Loucy (cell line): ENCODE measurements at regions not wholly inside any gene's neighbourhood (a gene's known extent, or its start where the extent isn't known, plus 50 kb on each side); places are given as distances from the start of the nearest gene placed in this dataset.

Experiments used
- H2AFZ ChIP-seq: fragments of 200-600 bp; sonication (generic); 2 replicates; pipeline ENCODE4 v1.6.0; 2016; ENCODE audit warnings: antibody characterized with exemption, mild to moderate bottlenecking, low read length, moderate library complexity
- H3F3A ChIP-seq: fragments of 200-600 bp; 2 replicates; pipeline ENCODE4 v1.6.0; 2016; ENCODE audit warnings: antibody characterized with exemption, low read depth, mild to moderate bottlenecking
- H3K27me3 ChIP-seq: fragments of 200-600 bp; sonication (generic); 2 replicates; pipeline ENCODE4 v1.6.1; 2014; ENCODE audit warnings: low read length, mild to moderate bottlenecking; ENCODE audit not compliant: insufficient read depth, poor library complexity, severe bottlenecking
- H3K36me3 ChIP-seq: fragments of 200-600 bp; sonication (generic); 2 replicates; pipeline ENCODE4 v1.6.1; 2016; ENCODE audit warnings: low read length; ENCODE audit not compliant: insufficient read depth
- H3K4me1 ChIP-seq: fragments of 200-600 bp; sonication (generic); 2 replicates; pipeline ENCODE4 v1.5.1; 2014; ENCODE audit warnings: low read length, mild to moderate bottlenecking; ENCODE audit not compliant: insufficient read depth, poor library complexity, severe bottlenecking
- H3K4me2 ChIP-seq: fragments of 200-600 bp; sonication (generic); 2 replicates; pipeline ENCODE4 v1.6.0; 2014; ENCODE audit warnings: antibody characterized with exemption, low read length, low read depth, mild to moderate bottlenecking; ENCODE audit not compliant: poor library complexity, severe bottlenecking
- H3K4me3 ChIP-seq: fragments of 200-600 bp; sonication (generic); 2 replicates; pipeline ENCODE4 v1.5.1; 2014; ENCODE audit warnings: low read length, mild to moderate bottlenecking, mixed read lengths; ENCODE audit not compliant: poor library complexity, severe bottlenecking
- H3K79me2 ChIP-seq: fragments of 200-600 bp; sonication (generic); 2 replicates; pipeline ENCODE4 v1.6.1; 2014; ENCODE audit warnings: low read length; ENCODE audit not compliant: insufficient read depth
- H3K9ac ChIP-seq: fragments of 200-600 bp; sonication (generic); 2 replicates; pipeline ENCODE4 v1.6.0; 2014; ENCODE audit warnings: mild to moderate bottlenecking, low read depth, low read length, moderate library complexity; ENCODE audit not compliant: poor library complexity, severe bottlenecking
- H3K9me2 ChIP-seq: fragments of 200-600 bp; sonication (generic); replicated peaks from 2 replicates; pipeline ENCODE4 v1.6.1; 2016; ENCODE audit warnings: low read depth, low read length, mixed read lengths
- H3K9me3 ChIP-seq: fragments of 200-600 bp; sonication (generic); 2 replicates; pipeline ENCODE4 v1.6.1; 2014; ENCODE audit warnings: mild to moderate bottlenecking, antibody characterized with exemption, low read length, low read depth; ENCODE audit not compliant: insufficient read depth
- H4K20me1 ChIP-seq: fragments of 200-600 bp; sonication (generic); 2 replicates; pipeline ENCODE4 v1.6.0; 2014; ENCODE audit warnings: antibody characterized with exemption, low read length, mild to moderate bottlenecking; ENCODE audit not compliant: insufficient read depth, poor library complexity, severe bottlenecking
- EZH2phosphoT487 ChIP-seq: fragments of 200-600 bp; IDR thresholded peaks from 2 replicates; pipeline ENCODE4 v1.6.1; 2018; ENCODE audit warnings: antibody characterized with exemption, mild to moderate bottlenecking, moderate library complexity, borderline replicate concordance
- TF ChIP-seq, protein P1 (sequence below): fragments of 200-600 bp; sonication (generic); conservative IDR thresholded peaks from 2 replicates; pipeline ENCODE4 v1.5.1; 2014; ENCODE audit warnings: mild to moderate bottlenecking, antibody characterized with exemption, low read length

DNA sequence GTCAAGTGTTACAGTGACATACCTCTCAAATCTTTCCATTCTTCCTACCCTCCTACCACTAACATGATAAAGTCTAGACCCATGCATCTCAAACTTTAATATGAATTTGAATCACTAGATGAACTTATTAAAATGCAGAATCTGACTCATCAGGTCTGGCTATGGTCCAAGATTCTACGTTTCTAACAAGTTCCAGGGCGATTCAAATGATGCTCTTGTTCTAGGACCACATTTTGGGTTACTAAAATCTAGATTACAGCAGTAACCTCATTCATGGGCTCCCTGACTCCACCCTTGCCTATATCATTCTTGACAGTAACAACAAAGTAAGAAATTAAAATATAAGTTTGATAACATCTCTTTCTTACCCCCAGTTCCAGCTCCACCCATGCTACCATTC, 124.8 kb upstream of the LSM8 start:
- Histone ChIP-seq H2AFZ (no peak overlapping the region), H3K9me2 (no peaks in the 10 kb centered on the region), H3K4me3 (no peak overlapping the region), H3K4me1 (peaks cover 11% of the 10 kb centered on the region), H3K36me3 (no peaks in the 10 kb centered on the region), H3K27me3 (no peaks in the 10 kb centered on the region), H3K79me2 (no peaks in the 10 kb centered on the region), H3F3A (no peaks in the 10 kb centered on the region), H3K9me3 (no peaks in the 10 kb centered on the region), H3K9ac (no peak overlapping the region), H3K4me2 (no peak overlapping the region), H4K20me1 (no peaks in the 10 kb centered on the region)
- TF ChIP-seq, protein P1, sequence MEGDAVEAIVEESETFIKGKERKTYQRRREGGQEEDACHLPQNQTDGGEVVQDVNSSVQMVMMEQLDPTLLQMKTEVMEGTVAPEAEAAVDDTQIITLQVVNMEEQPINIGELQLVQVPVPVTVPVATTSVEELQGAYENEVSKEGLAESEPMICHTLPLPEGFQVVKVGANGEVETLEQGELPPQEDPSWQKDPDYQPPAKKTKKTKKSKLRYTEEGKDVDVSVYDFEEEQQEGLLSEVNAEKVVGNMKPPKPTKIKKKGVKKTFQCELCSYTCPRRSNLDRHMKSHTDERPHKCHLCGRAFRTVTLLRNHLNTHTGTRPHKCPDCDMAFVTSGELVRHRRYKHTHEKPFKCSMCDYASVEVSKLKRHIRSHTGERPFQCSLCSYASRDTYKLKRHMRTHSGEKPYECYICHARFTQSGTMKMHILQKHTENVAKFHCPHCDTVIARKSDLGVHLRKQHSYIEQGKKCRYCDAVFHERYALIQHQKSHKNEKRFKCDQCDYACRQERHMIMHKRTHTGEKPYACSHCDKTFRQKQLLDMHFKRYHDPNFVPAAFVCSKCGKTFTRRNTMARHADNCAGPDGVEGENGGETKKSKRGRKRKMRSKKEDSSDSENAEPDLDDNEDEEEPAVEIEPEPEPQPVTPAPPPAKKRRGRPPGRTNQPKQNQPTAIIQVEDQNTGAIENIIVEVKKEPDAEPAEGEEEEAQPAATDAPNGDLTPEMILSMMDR, result no peak
- no peak for TF ChIP-seq EZH2phosphoT487

DNA sequence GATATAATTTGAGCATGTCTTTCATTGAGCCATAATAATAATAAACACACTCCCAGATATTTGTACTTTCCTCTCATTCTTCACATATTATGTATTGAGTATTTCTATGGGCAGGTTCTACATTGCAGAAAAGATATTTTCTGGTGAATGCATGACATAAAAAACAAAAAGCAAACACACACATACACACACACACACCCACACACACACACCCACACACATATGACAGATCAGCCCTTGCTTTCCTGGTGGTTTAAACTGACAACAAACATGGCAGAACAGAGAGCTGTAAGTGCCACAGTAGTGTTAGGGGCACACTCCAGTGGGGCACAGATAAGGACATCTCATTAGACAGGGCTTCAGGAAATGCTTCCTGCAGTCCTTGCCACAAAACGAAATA, 123.3 kb upstream of the LSM8 start:
- Histone ChIP-seq H3K4me1 (peaks cover 11% of the 10 kb centered on the region), H3K4me3 (no peak overlapping the region), H4K20me1 (no peaks in the 10 kb centered on the region), H3K9me2 (no peaks in the 10 kb centered on the region), H3K4me2 (peak overlapping the region; percentile 8), H3K27me3 (no peaks in the 10 kb centered on the region), H3K36me3 (no peaks in the 10 kb centered on the region), H3F3A (no peaks in the 10 kb centered on the region), H2AFZ (no peak overlapping the region), H3K79me2 (no peaks in the 10 kb centered on the region), H3K9me3 (no peaks in the 10 kb centered on the region), H3K9ac (no peak overlapping the region)
- TF ChIP-seq, protein P1, result no peak
- no peak for TF ChIP-seq EZH2phosphoT487

DNA sequence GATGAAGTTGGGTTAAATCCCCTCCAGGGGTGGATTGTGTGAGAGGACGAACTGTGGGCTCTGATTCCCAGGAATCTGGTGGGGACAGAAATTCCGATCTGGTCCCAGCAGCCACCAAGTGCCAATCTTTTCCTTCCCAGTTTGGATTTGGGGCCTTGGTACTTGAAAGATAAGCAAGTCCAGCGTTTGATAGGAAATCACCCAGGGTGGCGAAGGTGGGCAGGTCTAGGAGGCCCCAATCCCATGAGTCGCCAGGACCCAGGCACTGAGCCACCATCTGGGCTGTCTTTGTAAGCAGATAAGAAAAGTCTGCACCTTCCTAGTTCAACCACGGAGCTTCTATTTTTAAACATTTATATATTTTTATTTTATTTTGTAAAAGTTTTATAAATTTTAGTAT, 122.6 kb upstream of the LSM8 start:
- Histone ChIP-seq H3K36me3 (no peaks in the 10 kb centered on the region), H3K79me2 (no peaks in the 10 kb centered on the region), H3K27me3 (no peaks in the 10 kb centered on the region), H3K4me3 (no peak overlapping the region), H3K9me3 (no peaks in the 10 kb centered on the region), H3K4me1 (peaks cover 11% of the 10 kb centered on the region), H3K9me2 (no peaks in the 10 kb centered on the region), H3K4me2 (no peak overlapping the region), H2AFZ (no peak overlapping the region; the same call in 1 of the 2 replicates), H4K20me1 (no peaks in the 10 kb centered on the region), H3F3A (no peaks in the 10 kb centered on the region), H3K9ac (no peak overlapping the region)
- TF ChIP-seq, protein P1, result no peak
- TF ChIP-seq EZH2phosphoT487, result no peak
